Naive thymus-derived CD8-positive, alpha-beta T cell (primary cell): ENCODE measurements at regions not wholly inside any gene's neighbourhood (a gene's known extent, or its start where the extent isn't known, plus 50 kb on each side); places are given as distances from the start of the nearest gene placed in this dataset.

Experiments
- ATAC-seq, 2 donors: fragments of 150-1000 bp; cut with Tn5 transposase in 1 of 2; sonication (Bioruptor Pico), chemical (Tn5 transposase) in 1 of 2; 1 replicate in 1 of 2; 2 replicates in 1 of 2; pipeline ENCODE4 v1.10.0; 2021; ENCODE audit warnings: mild to moderate bottlenecking in 2 of 2, moderate library complexity in 2 of 2
- POLR2A ChIA-PET: fragments of 350-600 bp; sonication (Branson Sonifier 250); formaldehyde crosslinking; loops from one replicate; lab custom pipeline; 2021; ENCODE audit warnings: antibody characterized with exemption; lab: Charles Lee
- DNase-seq, 10 donors: peaks; one replicate each; pipeline versions ENCODE4 v3.0.0 to v3.0.0-alpha.2; 2020 to 2022
- H3K27ac Mint-ChIP-seq, 10 donors: one replicate each; pipeline ENCODE4 v1.8.0; 2020 to 2022; ENCODE audit warnings: mild to moderate bottlenecking in 10 of 10, mixed read lengths in 10 of 10, moderate library complexity in 4 of 10, inconsistent platforms in 1 of 10
- H3K27me3 Mint-ChIP-seq, 5 donors: one replicate each; pipeline ENCODE4 v1.8.0; 2021 to 2022; ENCODE audit warnings: mixed read lengths in 5 of 5
- H3K36me3 Mint-ChIP-seq, 3 donors: one replicate each; pipeline ENCODE4 v1.8.0; 2020 to 2022; ENCODE audit warnings: mixed read lengths in 3 of 3, mild to moderate bottlenecking in 2 of 3, inconsistent platforms in 1 of 3
- H3K4me1 Mint-ChIP-seq, 4 donors: one replicate each; pipeline ENCODE4 v1.8.0; 2021 to 2022; ENCODE audit warnings: mixed read lengths in 4 of 4
- H3K4me3 Mint-ChIP-seq, 10 donors: one replicate each; pipeline ENCODE4 v1.8.0; 2020 to 2022; ENCODE audit warnings: mild to moderate bottlenecking in 10 of 10, mixed read lengths in 10 of 10, moderate library complexity in 6 of 10, inconsistent platforms in 1 of 10
- H3K9me3 Mint-ChIP-seq, 9 donors: one replicate each; pipeline ENCODE4 v1.8.0; 2020 to 2022; ENCODE audit warnings: mixed read lengths in 9 of 9, mild to moderate bottlenecking in 3 of 9, inconsistent platforms in 1 of 9, moderate library complexity in 1 of 9

DNA sequence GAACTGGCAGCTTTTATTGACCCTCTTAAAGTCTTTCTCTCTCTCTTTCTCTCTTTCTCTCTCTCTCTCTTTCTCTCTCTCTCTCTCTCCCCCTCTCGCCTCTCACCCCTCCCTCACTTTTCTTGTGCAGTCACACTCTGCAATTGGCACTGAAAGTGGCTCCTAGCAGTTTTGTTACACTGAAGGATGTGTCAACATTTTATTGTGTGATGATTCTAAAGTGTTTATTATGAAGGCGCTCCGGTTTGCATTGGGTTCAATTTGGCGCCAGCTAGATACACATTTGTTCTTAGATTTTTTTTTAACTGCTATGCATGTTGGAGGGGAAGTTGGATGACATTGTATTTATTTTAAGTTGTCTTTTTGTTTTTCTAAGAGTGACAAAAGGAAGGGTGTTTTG is 64.0 kb upstream of the CHRM3 start:
- ATAC-seq (no peak), DNase-seq (no peak)
- POLR2A ChIA-PET, result no interaction called here
- H3K36me3 Mint-ChIP-seq, result no peaks in the 10 kb centered on the region
- H3K27ac Mint-ChIP-seq, result no peak overlapping the region
- peaks cover 0 to 9% (median 3%) of the 10 kb centered on the region in 5 donors for H3K27me3 Mint-ChIP-seq
- no peaks in the 10 kb centered on the region for H3K9me3 Mint-ChIP-seq
- no peak overlapping the region for H3K4me3 Mint-ChIP-seq
- H3K4me1 Mint-ChIP-seq, result no peaks in the 10 kb centered on the region

DNA sequence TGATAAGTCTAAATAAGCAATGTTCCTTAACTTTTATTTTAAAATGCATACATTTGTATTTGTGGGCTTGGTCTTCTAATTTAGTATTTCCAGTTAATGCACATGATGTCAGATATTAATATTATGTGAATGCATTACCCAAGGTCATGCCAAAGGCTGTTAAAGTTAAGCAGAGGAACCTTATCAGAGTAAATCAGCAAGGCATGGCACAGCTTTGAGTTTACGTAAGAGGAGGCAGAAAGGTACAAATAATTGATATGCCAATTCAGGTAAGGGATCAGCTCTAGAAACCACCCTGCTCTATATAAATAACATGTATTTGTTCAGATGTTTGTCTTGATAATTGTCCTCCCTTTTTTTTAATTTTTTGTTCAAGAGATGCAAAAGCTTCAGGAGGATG is 64.5 kb upstream of the CHRM3 start:
- H3K4me3 Mint-ChIP-seq, result no peak overlapping the region
- POLR2A ChIA-PET, result no interaction called here
- no peak for DNase-seq
- H3K27ac Mint-ChIP-seq, result no peak overlapping the region
- no peaks in the 10 kb centered on the region for H3K36me3 Mint-ChIP-seq
- no peaks in the 10 kb centered on the region for H3K4me1 Mint-ChIP-seq
- no peak for ATAC-seq
- H3K9me3 Mint-ChIP-seq, result no peaks in the 10 kb centered on the region
- peaks cover 0 to 9% (median 3%) of the 10 kb centered on the region in 5 donors for H3K27me3 Mint-ChIP-seq

DNA sequence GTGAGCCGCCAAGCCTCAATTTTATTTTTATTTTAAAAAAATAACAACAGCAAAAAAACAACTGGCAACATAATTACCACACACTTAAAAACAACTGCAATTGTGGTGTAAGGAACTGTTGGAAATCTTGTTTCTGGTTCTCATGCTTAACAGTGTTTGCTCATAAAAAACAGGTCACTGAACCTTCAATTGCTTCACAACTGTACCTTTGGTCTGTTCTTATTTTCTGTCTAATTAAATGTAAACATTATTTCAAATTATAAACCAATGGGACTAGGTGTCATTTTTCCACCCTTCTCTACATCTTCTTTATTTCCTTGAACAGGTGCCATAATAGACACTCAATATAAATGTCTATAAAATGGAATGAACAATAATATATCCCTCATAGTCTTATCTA is 68.4 kb upstream of the CHRM3 start:
- Mint-ChIP-seq H3K27ac (no peak overlapping the region), H3K9me3 (no peaks in the 10 kb centered on the region), H3K4me3 (no peak overlapping the region), H3K4me1 (no peaks in the 10 kb centered on the region), H3K27me3 (peaks cover 0 to 9% (median 3%) of the 10 kb centered on the region in 5 donors), H3K36me3 (no peaks in the 10 kb centered on the region)
- POLR2A ChIA-PET, result no interaction called here
- no peak for ATAC-seq
- DNase-seq, result no peak

DNA sequence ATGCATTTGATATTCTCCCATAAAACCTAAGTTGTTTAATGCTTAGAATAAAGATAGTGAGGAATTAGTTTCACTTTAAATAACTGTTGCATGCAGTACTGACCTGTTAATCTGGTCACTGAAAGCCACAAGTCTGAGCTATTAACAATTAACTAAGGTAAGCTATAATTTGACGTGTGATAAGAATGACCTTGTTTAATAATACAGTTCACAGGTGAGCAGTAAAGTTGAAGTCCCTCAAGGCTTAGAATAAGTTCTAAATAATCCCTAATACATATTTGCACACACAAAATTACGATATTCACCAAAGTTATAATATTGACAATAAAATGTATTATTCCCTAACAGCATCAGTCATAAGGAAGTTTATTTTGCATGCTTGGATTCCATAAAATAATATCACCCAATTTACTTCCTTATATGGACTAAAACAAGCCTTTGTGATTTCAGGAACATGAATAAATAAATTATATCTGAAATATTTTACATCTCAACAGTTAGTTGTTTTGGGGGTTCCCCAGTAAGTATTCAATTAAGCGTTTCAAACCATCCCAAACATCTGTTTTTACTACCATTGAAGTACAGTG is 70.6 kb upstream of the CHRM3 start:
- DNase-seq (no peak), ATAC-seq (no peak)
- H3K36me3 Mint-ChIP-seq, result no peaks in the 10 kb centered on the region
- POLR2A ChIA-PET, result no interaction called here
- H3K27ac Mint-ChIP-seq, result no peak overlapping the region
- H3K4me1 Mint-ChIP-seq, result no peaks in the 10 kb centered on the region
- no peaks in the 10 kb centered on the region for H3K9me3 Mint-ChIP-seq
- H3K27me3 Mint-ChIP-seq, result peaks cover 0 to 12% (median 2%) of the 10 kb centered on the region in 5 donors
- H3K4me3 Mint-ChIP-seq, result no peak overlapping the region

DNA sequence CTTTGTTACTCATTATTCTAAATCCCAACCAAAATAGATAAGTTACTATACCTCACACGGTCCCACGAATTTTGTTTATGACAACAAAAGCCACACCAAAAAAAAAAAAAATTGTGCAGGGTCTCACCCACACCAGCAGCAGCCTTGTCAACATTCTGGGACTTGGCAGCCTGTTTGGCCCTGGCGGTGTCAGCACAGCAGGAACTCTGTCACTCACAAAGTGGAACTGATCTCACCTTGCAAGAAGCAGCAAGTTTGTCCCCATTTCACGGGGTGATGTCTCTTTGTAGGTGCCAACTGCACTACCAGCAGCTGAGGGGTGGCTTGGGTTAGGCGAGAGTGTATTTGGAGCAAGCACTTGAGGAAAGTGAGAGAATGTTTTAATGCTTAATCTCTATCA is 75.0 kb upstream of the CHRM3 start:
- DNase-seq (no peak), ATAC-seq (no peak)
- no peak overlapping the region for H3K27ac Mint-ChIP-seq
- no peaks in the 10 kb centered on the region for H3K9me3 Mint-ChIP-seq
- POLR2A ChIA-PET, result no interaction called here
- no peaks in the 10 kb centered on the region for H3K36me3 Mint-ChIP-seq
- peaks cover 0 to 2% (median 0%) of the 10 kb centered on the region in 4 donors for H3K4me1 Mint-ChIP-seq
- no peak overlapping the region for H3K4me3 Mint-ChIP-seq
- peaks cover 0 to 6% (median 0%) of the 10 kb centered on the region in 5 donors for H3K27me3 Mint-ChIP-seq

DNA sequence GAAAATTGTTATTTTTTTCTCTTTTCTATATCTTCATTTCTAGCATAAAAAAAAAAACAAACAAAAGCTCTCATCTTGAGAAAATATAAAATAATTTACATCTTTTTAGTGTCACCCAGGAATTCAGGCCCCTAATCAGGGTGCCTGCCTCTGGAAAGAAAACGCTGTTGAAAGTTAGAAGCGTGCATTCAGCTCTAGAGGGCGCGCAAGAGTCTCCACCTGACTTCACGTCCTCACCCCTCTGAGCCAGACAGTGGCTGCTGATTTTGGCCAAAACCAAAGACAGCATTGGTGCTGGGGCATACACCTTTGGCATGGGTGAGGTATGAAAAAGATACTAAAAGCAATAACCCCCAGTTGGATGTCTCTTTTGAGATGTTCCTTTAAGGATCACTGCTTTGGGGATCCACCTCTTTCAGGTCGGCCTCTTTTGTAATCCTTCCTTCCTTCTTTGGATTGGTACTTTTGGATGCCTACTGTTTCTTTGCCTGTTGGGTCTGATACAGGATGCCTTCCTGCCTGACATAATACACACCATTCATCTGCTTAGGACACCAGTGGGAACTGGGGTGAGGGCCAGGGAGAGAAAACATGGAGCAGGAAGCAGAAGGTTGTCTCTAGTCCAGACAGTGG is 77.6 kb upstream of the CHRM3 start:
- ATAC-seq (no peak), DNase-seq (peak in 5 of 10 donors; percentile 0 to 22 (median 12))
- Mint-ChIP-seq H3K27me3 (peaks cover 0 to 6% (median 0%) of the 10 kb centered on the region in 5 donors), H3K4me3 (no peak overlapping the region), H3K9me3 (no peaks in the 10 kb centered on the region), H3K36me3 (no peaks in the 10 kb centered on the region), H3K4me1 (peaks cover 0 to 2% (median 0%) of the 10 kb centered on the region in 4 donors), H3K27ac (peak overlapping the region in 1 of 10 donors; percentile 12)
- POLR2A ChIA-PET, result no interaction called here

DNA sequence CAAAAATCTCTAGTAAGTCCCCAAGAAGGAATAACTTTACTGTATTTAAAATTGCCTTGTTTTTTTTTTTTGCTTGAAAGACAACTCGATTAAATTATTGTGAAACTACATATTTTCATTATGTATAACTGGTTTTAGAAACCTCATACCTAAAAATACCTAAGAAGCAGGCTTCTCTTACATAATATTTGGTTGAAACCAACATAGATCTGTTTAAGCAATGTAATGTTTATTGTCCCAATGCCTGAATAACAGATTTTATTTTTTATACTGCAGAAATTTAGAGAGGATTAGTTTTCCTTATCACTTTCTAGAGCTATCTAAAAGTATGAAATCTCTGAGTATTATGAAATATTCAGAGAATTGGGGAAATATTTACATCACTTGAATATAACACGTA is 78.5 kb upstream of the CHRM3 start:
- Mint-ChIP-seq H3K27ac (no peak overlapping the region), H3K4me3 (no peak overlapping the region), H3K27me3 (peaks cover 0 to 6% (median 0%) of the 10 kb centered on the region in 5 donors), H3K36me3 (no peaks in the 10 kb centered on the region), H3K9me3 (no peaks in the 10 kb centered on the region), H3K4me1 (peaks cover 0 to 2% (median 0%) of the 10 kb centered on the region in 4 donors)
- POLR2A ChIA-PET, result no interaction called here
- ATAC-seq, result no peak
- no peak for DNase-seq

DNA sequence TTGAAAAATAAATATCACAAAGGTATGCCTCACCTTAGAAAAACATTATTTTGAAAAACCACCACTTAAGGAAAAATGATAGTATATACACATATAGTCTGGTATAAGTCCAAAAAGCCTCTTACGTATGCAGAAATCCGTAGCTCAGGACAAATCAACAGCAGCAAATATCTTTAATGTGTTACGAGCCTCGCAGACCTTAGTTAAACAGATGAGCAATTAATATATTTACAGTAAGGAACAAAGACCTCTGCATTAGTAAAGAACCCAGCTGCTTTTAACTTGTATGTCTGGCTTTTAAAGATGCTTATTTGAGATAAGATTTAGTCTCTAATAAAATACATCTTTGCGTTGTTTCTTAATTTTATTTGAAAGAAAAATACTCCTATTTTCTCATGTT is 79.9 kb upstream of the CHRM3 start:
- POLR2A ChIA-PET, result no interaction called here
- no peaks in the 10 kb centered on the region for H3K36me3 Mint-ChIP-seq

DNA sequence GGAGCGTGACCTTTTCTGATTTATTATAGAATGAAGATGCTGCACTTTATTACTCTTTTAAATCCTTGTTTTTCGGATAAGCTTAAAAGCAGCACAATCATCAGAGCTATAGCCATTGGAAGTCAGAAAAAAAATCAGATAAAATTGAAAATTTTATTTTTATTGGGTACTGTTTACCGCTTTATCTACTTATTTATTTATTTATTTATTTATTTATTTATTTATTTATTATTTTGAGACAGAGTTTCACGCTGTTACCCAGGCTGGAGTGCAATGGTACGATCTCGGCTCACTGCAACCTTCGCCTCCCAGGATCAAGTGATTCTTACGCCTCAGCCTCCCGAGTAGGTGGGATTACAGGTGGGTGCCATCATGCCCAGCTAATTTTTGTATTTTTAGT is 83.1 kb upstream of the CHRM3 start:
- no peak overlapping the region for H3K4me3 Mint-ChIP-seq

More for the DNA sequence above, 79.9 kb upstream of the CHRM3 start:
- no peaks in the 10 kb centered on the region for H3K9me3 Mint-ChIP-seq
- H3K4me1 Mint-ChIP-seq, result peaks cover 0 to 2% (median 0%) of the 10 kb centered on the region in 4 donors
- ATAC-seq (no peak), DNase-seq (no peak)
- peaks cover 1 to 8% (median 1%) of the 10 kb centered on the region in 5 donors for H3K27me3 Mint-ChIP-seq
- no peak overlapping the region for H3K4me3 Mint-ChIP-seq
- H3K27ac Mint-ChIP-seq, result no peak overlapping the region

DNA sequence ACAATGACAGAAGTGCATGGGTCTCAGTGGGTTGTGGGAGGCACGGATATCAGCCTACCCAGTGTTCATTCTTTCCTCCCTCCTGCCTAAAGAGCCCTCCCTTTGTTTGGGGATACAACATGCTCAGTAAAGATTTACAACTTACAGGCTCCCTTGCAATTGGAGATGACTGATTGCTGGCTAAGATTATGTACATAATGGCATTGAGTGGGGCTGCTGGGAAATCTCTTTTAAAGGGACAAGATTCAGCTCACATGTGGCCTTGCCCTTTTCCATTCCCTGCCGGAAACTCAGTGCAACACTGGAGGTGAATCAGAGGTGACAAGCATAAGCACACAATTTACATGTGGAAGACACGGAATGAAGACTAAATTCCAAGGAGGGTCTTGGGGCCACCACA is 83.7 kb upstream of the CHRM3 start:
- no peak for ATAC-seq
- Mint-ChIP-seq H3K4me1 (no peaks in the 10 kb centered on the region), H3K4me3 (no peak overlapping the region), H3K27me3 (peaks cover 2 to 20% (median 8%) of the 10 kb centered on the region in 5 donors), H3K27ac (no peak overlapping the region), H3K9me3 (peaks cover 0 to 2% (median 0%) of the 10 kb centered on the region in 9 donors), H3K36me3 (no peaks in the 10 kb centered on the region)
- POLR2A ChIA-PET, result no interaction called here
- no peak for DNase-seq

More for the DNA sequence above, 83.1 kb upstream of the CHRM3 start:
- Mint-ChIP-seq H3K9me3 (peaks cover 0 to 2% (median 0%) of the 10 kb centered on the region in 9 donors), H3K27me3 (peaks cover 2 to 18% (median 8%) of the 10 kb centered on the region in 5 donors), H3K36me3 (no peaks in the 10 kb centered on the region), H3K4me1 (no peaks in the 10 kb centered on the region), H3K27ac (no peak overlapping the region)
- no peak for ATAC-seq
- POLR2A ChIA-PET, result no interaction called here
- DNase-seq, result no peak

DNA sequence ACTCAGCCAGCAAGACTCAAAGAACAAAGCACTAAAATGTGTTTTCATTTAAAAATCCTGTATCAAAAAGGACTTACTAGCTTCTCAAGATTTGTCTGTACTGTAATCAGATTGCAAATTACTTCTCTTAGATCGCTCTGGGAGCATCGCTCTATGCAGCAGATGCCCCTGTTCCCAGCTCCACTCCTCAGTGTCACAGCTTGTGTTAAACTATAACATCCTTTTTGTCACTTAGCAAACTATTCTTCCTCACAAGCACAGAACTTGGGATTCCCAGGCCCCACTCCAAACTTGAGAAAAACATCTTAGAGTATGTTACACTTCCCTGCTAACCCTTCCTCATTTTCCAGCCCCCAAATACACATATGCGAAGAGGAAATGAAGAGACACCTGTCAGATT is 85.1 kb upstream of the CHRM3 start:
- no peaks in the 10 kb centered on the region for H3K36me3 Mint-ChIP-seq

DNA sequence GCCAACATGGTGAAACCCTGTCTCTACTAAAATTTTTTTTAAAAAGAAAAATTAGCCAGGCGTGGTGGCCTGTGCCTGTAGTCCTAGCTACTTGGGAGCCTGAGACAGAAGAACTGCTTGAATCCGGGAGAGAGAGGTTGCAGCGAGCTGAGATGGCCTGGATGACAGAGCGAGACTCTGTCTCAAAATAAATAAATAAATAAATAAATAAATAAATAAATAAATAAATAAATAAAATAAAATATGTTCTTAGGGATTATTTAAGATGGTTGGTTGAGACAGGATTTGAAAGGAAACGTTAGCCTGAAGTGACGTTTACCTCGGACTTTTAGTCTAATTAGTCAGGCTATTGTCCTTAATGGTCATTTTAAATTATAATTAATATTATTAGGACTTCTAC is 88.5 kb upstream of the CHRM3 start:
- ATAC-seq, result no peak
- DNase-seq, result no peak
- Mint-ChIP-seq H3K27me3 (peaks cover 2 to 22% (median 8%) of the 10 kb centered on the region in 5 donors), H3K4me3 (no peak overlapping the region), H3K27ac (no peak overlapping the region), H3K4me1 (no peaks in the 10 kb centered on the region), H3K36me3 (no peaks in the 10 kb centered on the region), H3K9me3 (peaks cover 0 to 2% (median 0%) of the 10 kb centered on the region in 9 donors)
- POLR2A ChIA-PET, result no interaction called here

More for the DNA sequence above, 85.1 kb upstream of the CHRM3 start:
- ATAC-seq (no peak), DNase-seq (no peak)
- POLR2A ChIA-PET, result no interaction called here
- Mint-ChIP-seq H3K27ac (no peak overlapping the region), H3K27me3 (peaks cover 2 to 20% (median 8%) of the 10 kb centered on the region in 5 donors), H3K4me3 (no peak overlapping the region), H3K4me1 (no peaks in the 10 kb centered on the region), H3K9me3 (peaks cover 0 to 2% (median 0%) of the 10 kb centered on the region in 9 donors)

DNA sequence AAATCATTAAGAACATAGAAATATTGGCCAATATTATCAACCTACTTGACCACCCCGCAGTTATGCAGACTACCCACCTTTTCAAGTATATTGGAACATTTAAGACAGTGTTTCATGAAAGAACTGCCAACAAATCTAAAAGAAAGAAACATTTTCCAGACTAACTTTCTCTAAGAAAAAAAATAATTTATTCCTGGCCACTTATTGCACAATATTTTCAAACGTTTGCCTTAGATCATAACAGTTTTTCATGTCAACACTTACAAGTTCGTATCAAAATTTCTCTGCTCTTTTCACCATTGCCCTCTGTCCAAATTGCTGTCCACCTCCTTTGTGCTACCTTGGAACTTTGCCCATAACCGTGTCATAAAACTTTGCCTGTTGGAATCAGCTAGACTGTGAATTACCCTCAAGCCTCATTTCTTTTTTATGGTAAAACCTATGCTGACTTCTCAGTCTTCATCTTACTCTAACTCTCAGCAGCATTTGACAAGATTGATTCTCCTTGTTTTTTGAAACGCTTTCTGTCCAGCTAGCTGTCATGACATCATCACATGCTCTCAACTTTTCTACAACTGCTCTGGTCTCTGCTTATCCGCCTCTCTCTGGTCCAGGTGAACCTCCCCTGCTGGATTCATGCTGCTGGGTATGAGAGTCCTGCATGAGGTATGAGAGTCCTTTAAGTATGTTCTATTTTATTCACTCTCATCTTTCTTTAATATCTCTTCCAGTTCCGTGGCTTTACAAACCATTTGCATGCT is 92.8 kb upstream of the CHRM3 start:
- ATAC-seq (no peak), DNase-seq (no peak)
- H3K27me3 Mint-ChIP-seq, result peaks cover 0 to 14% (median 4%) of the 10 kb centered on the region in 5 donors
- H3K4me3 Mint-ChIP-seq, result no peak overlapping the region
- no peaks in the 10 kb centered on the region for H3K36me3 Mint-ChIP-seq
- H3K9me3 Mint-ChIP-seq, result peaks cover 0 to under 1% (median 0%) of the 10 kb centered on the region in 9 donors
- no peaks in the 10 kb centered on the region for H3K4me1 Mint-ChIP-seq
- H3K27ac Mint-ChIP-seq, result no peak overlapping the region
- POLR2A ChIA-PET, result no interaction called here
